IgD-negative memory B cell (primary cell): ENCODE measurements at regions not wholly inside any gene's neighbourhood (a gene's known extent, or its start where the extent isn't known, plus 50 kb on each side); places are given as distances from the start of the nearest gene placed in this dataset.

Experiments
- H3K27ac Mint-ChIP-seq, 3 donors: one replicate each; pipeline ENCODE4 v1.8.0; 2020 to 2022; ENCODE audit warnings: mild to moderate bottlenecking in 3 of 3, mixed read lengths in 3 of 3, moderate library complexity in 1 of 3
- H3K27me3 Mint-ChIP-seq: one replicate; pipeline ENCODE4 v1.8.0; 2021; ENCODE audit warnings: mixed read lengths
- H3K36me3 Mint-ChIP-seq: one replicate; pipeline ENCODE4 v1.8.0; 2020; ENCODE audit warnings: mild to moderate bottlenecking, mixed read lengths
- H3K4me1 Mint-ChIP-seq, 3 donors: one replicate each; pipeline ENCODE4 v1.8.0; 2020 to 2022; ENCODE audit warnings: mixed read lengths in 3 of 3, mild to moderate bottlenecking in 1 of 3
- H3K4me3 Mint-ChIP-seq, 4 donors: one replicate each; pipeline ENCODE4 v1.8.0; 2020 to 2022; ENCODE audit warnings: mild to moderate bottlenecking in 4 of 4, mixed read lengths in 4 of 4, moderate library complexity in 3 of 4
- H3K9me3 Mint-ChIP-seq, 3 donors: one replicate each; pipeline ENCODE4 v1.8.0; 2020 to 2021; ENCODE audit warnings: mixed read lengths in 3 of 3, mild to moderate bottlenecking in 1 of 3

GRCh38 chr3:74329096-74329495, 285.4 kb downstream of the CNTN3 start:
- H3K4me3 Mint-ChIP-seq = no peak overlapping the region
- H3K4me1 Mint-ChIP-seq = no peaks in the 10 kb centered on the region
- H3K36me3 Mint-ChIP-seq = no peaks in the 10 kb centered on the region
- H3K9me3 Mint-ChIP-seq = peaks cover under 1 to 4% (median 4%) of the 10 kb centered on the region in 3 donors
- no peaks in the 10 kb centered on the region for H3K27me3 Mint-ChIP-seq
- no peak overlapping the region for H3K27ac Mint-ChIP-seq

- Mint-ChIP-seq H3K27ac (no peak overlapping the region), H3K9me3 (peaks cover 0 to 7% (median 4%) of the 10 kb centered on the region in 3 donors), H3K4me1 (no peaks in the 10 kb centered on the region), H3K27me3 (no peaks in the 10 kb centered on the region), H3K4me3 (no peak overlapping the region), H3K36me3 (no peaks in the 10 kb centered on the region)
These were observed 286.0 kb downstream of the CNTN3 start for GRCh38 chr3:74328435-74328834.

- Mint-ChIP-seq H3K4me1 (no peaks in the 10 kb centered on the region), H3K27ac (no peak overlapping the region), H3K4me3 (no peak overlapping the region), H3K36me3 (no peaks in the 10 kb centered on the region), H3K27me3 (no peaks in the 10 kb centered on the region), H3K9me3 (peaks cover 4 to 10% (median 6%) of the 10 kb centered on the region in 3 donors)
These were observed 299.2 kb downstream of the CNTN3 start for GRCh38 chr3:74315291-74315690.

- Mint-ChIP-seq H3K27me3 (no peaks in the 10 kb centered on the region), H3K36me3 (no peaks in the 10 kb centered on the region)
These were observed 299.8 kb downstream of the CNTN3 start for GRCh38 chr3:74314696-74315095.

GRCh38 chr3:74309716-74310115, 304.7 kb downstream of the CNTN3 start:
- Mint-ChIP-seq H3K36me3 (no peaks in the 10 kb centered on the region), H3K9me3 (peaks cover 4 to 6% (median 4%) of the 10 kb centered on the region in 3 donors), H3K27me3 (no peaks in the 10 kb centered on the region), H3K4me3 (no peak overlapping the region), H3K4me1 (no peaks in the 10 kb centered on the region), H3K27ac (no peak overlapping the region)

More at GRCh38 chr3:74314696-74315095, 299.8 kb downstream of the CNTN3 start:
- Mint-ChIP-seq H3K4me1 (no peaks in the 10 kb centered on the region), H3K9me3 (peaks cover 4 to 10% (median 6%) of the 10 kb centered on the region in 3 donors), H3K4me3 (no peak overlapping the region), H3K27ac (no peak overlapping the region)

GRCh38 chr3:74304424-74304823, 310.0 kb downstream of the CNTN3 start:
- Mint-ChIP-seq H3K4me3 (no peak overlapping the region), H3K4me1 (no peaks in the 10 kb centered on the region), H3K36me3 (no peaks in the 10 kb centered on the region), H3K9me3 (peaks cover 3 to 6% (median 4%) of the 10 kb centered on the region in 3 donors), H3K27ac (no peak overlapping the region), H3K27me3 (no peaks in the 10 kb centered on the region)

- no peaks in the 10 kb centered on the region for H3K36me3 Mint-ChIP-seq
- no peaks in the 10 kb centered on the region for H3K27me3 Mint-ChIP-seq
- H3K4me1 Mint-ChIP-seq = no peaks in the 10 kb centered on the region
- no peak overlapping the region for H3K4me3 Mint-ChIP-seq
- H3K27ac Mint-ChIP-seq = no peak overlapping the region
- peaks cover 3 to 6% (median 6%) of the 10 kb centered on the region in 3 donors for H3K9me3 Mint-ChIP-seq
These were observed 310.7 kb downstream of the CNTN3 start for GRCh38 chr3:74303711-74304110.

GRCh38 chr3:74302969-74303368, 311.5 kb downstream of the CNTN3 start:
- H3K9me3 Mint-ChIP-seq = peaks cover 3 to 6% (median 6%) of the 10 kb centered on the region in 3 donors
- H3K4me1 Mint-ChIP-seq = no peaks in the 10 kb centered on the region
- H3K36me3 Mint-ChIP-seq = no peaks in the 10 kb centered on the region
- H3K27ac Mint-ChIP-seq = no peak overlapping the region
- no peak overlapping the region for H3K4me3 Mint-ChIP-seq
- no peaks in the 10 kb centered on the region for H3K27me3 Mint-ChIP-seq

GRCh38 chr3:74302281-74302680, 312.2 kb downstream of the CNTN3 start:
- H3K27me3 Mint-ChIP-seq = no peaks in the 10 kb centered on the region

GRCh38 chr3:74301056-74301455, 313.4 kb downstream of the CNTN3 start:
- no peak overlapping the region for H3K27ac Mint-ChIP-seq
- H3K9me3 Mint-ChIP-seq = peaks cover 3 to 7% (median 6%) of the 10 kb centered on the region in 3 donors
- no peaks in the 10 kb centered on the region for H3K27me3 Mint-ChIP-seq
- no peaks in the 10 kb centered on the region for H3K4me1 Mint-ChIP-seq
- no peaks in the 10 kb centered on the region for H3K36me3 Mint-ChIP-seq
- H3K4me3 Mint-ChIP-seq = no peak overlapping the region

More at GRCh38 chr3:74302281-74302680, 312.2 kb downstream of the CNTN3 start:
- Mint-ChIP-seq H3K4me1 (no peaks in the 10 kb centered on the region), H3K36me3 (no peaks in the 10 kb centered on the region), H3K27ac (no peak overlapping the region), H3K9me3 (peaks cover 3 to 6% (median 5%) of the 10 kb centered on the region in 3 donors), H3K4me3 (no peak overlapping the region)

- Mint-ChIP-seq H3K9me3 (peaks cover 0 to 11% (median 3%) of the 10 kb centered on the region in 3 donors), H3K4me3 (no peak overlapping the region), H3K36me3 (no peaks in the 10 kb centered on the region), H3K27ac (no peak overlapping the region), H3K27me3 (no peaks in the 10 kb centered on the region), H3K4me1 (no peaks in the 10 kb centered on the region)
These were observed 319.0 kb downstream of the CNTN3 start for GRCh38 chr3:74295479-74295878.

GRCh38 chr3:74288761-74289160, 325.7 kb downstream of the CNTN3 start:
- Mint-ChIP-seq H3K27ac (no peak overlapping the region), H3K4me3 (no peak overlapping the region), H3K36me3 (no peaks in the 10 kb centered on the region), H3K9me3 (peaks cover 0 to 20% (median 4%) of the 10 kb centered on the region in 3 donors), H3K4me1 (no peaks in the 10 kb centered on the region), H3K27me3 (no peaks in the 10 kb centered on the region)

- Mint-ChIP-seq H3K4me3 (no peak overlapping the region), H3K9me3 (peaks cover 0 to 20% (median 4%) of the 10 kb centered on the region in 3 donors), H3K27me3 (no peaks in the 10 kb centered on the region), H3K27ac (no peak overlapping the region), H3K4me1 (no peaks in the 10 kb centered on the region), H3K36me3 (no peaks in the 10 kb centered on the region)
These were observed 326.9 kb downstream of the CNTN3 start for GRCh38 chr3:74287557-74287956.

- no peak overlapping the region for H3K27ac Mint-ChIP-seq
- no peaks in the 10 kb centered on the region for H3K27me3 Mint-ChIP-seq
- no peaks in the 10 kb centered on the region for H3K4me1 Mint-ChIP-seq
- peaks cover 3 to 12% (median 5%) of the 10 kb centered on the region in 3 donors for H3K9me3 Mint-ChIP-seq
- no peak overlapping the region for H3K4me3 Mint-ChIP-seq
- H3K36me3 Mint-ChIP-seq = no peaks in the 10 kb centered on the region
These were observed 332.3 kb downstream of the CNTN3 start for GRCh38 chr3:74282202-74282601.

GRCh38 chr3:74281705-74282104, 332.8 kb downstream of the CNTN3 start:
- no peak overlapping the region for H3K27ac Mint-ChIP-seq
- H3K27me3 Mint-ChIP-seq = no peaks in the 10 kb centered on the region
- peaks cover 5 to 17% (median 5%) of the 10 kb centered on the region in 3 donors for H3K9me3 Mint-ChIP-seq
- H3K36me3 Mint-ChIP-seq = no peaks in the 10 kb centered on the region
- H3K4me1 Mint-ChIP-seq = no peaks in the 10 kb centered on the region
- H3K4me3 Mint-ChIP-seq = no peak overlapping the region

- Mint-ChIP-seq H3K27me3 (no peaks in the 10 kb centered on the region), H3K27ac (no peak overlapping the region), H3K4me1 (no peaks in the 10 kb centered on the region), H3K4me3 (no peak overlapping the region), H3K9me3 (peaks cover 0 to 30% (median 3%) of the 10 kb centered on the region in 3 donors), H3K36me3 (no peaks in the 10 kb centered on the region)
These were observed 340.7 kb downstream of the CNTN3 start for GRCh38 chr3:74273555-74274402.
